GM12891 (cell line): ENCODE measurements at regions not wholly inside any gene's neighbourhood (a gene's known extent, or its start where the extent isn't known, plus 50 kb on each side); places are given as distances from the start of the nearest gene placed in this dataset.

Experiments
- POLR2A ChIP-seq: IDR thresholded peaks from 2 replicates; pipeline ENCODE4 v1.6.1; 2011; ENCODE audit warnings: low read depth, low read length, control low read depth
- POLR2AphosphoS5 ChIP-seq: IDR thresholded peaks from 2 replicates; pipeline ENCODE4 v1.6.1; 2011; ENCODE audit warnings: low read depth, low read length, control low read depth
- POU2F2 ChIP-seq: IDR thresholded peaks from 2 replicates; pipeline ENCODE4 v1.6.1; 2011; ENCODE audit warnings: low read depth, mild to moderate bottlenecking, control low read depth, low read length, moderate library complexity
- SPI1 ChIP-seq: IDR thresholded peaks from 2 replicates; pipeline ENCODE4 v1.6.1; 2011; ENCODE audit warnings: low read depth, low read length, control low read depth
- TAF1 ChIP-seq: IDR thresholded peaks from 2 replicates; pipeline ENCODE4 v1.6.1; 2011; ENCODE audit warnings: low read depth, low read length, control low read depth

- TF ChIP-seq POLR2A = no peak
- TF ChIP-seq POLR2AphosphoS5 = no peak
- no peak for TF ChIP-seq TAF1
- no peak for TF ChIP-seq SPI1
- TF ChIP-seq POU2F2 = no peak
Measured at GRCh38 chr4:176919631-176920030, 126.9 kb upstream of the VEGFC start.
